IMR-90 (cell line): ENCODE measurements at regions not wholly inside any gene's neighbourhood (a gene's known extent, or its start where the extent isn't known, plus 50 kb on each side); places are given as distances from the start of the nearest gene placed in this dataset.

Source experiments
- ATAC-seq: fragments of 200-7000 bp; cut with Tn5 transposase; 2 replicates; pipeline ENCODE4 v1.9.1; 2020; ENCODE audit warnings: low read depth, mild to moderate bottlenecking, moderate library complexity
- BruUV-seq: library from RNA; stranded (reverse); fragments of 400-500 nt; replicated peaks from 2 replicates; lab custom pipeline; 2021; lab: Mats Ljungman, UMichigan
- CTCF ChIA-PET: fragments of 300-600 bp; formaldehyde crosslinking; extraction: SDS; loops from one replicate; lab custom pipeline; 2021; ENCODE audit warnings: antibody characterized with exemption; lab: Yijun Ruan, JAX
- POLR2A ChIA-PET: fragments of 300-600 bp; sonication (Branson Sonifier 250); formaldehyde crosslinking; loops from one replicate; lab custom pipeline; 2022; ENCODE audit warnings: antibody characterized with exemption; ENCODE audit not compliant: unreplicated experiment; lab: Charles Lee
- DNase-seq: peaks from one replicate; pipeline ENCODE4 v3.0.0; 2013
- H2AFZ ChIP-seq: replicated peaks from 2 replicates; pipeline ENCODE3; 2013; ENCODE audit warnings: low read length, mild to moderate bottlenecking; ENCODE audit not compliant: poor library complexity
- H2AK5ac ChIP-seq: 2 replicates; pipeline ENCODE4 v1.6.1; 2013; ENCODE audit warnings: low read depth, low read length, inconsistent platforms
- H2AK9ac ChIP-seq: replicated peaks from 2 replicates; pipeline ENCODE3; 2013; ENCODE audit warnings: mild to moderate bottlenecking, low read depth, low read length, moderate library complexity; ENCODE audit not compliant: poor library complexity
- H2BK120ac ChIP-seq: 2 replicates; pipeline ENCODE4 v1.6.1; 2013; ENCODE audit warnings: low read depth, low read length, inconsistent platforms
- H2BK15ac ChIP-seq: 3 replicates; pipeline ENCODE4 v1.6.1; 2013; ENCODE audit warnings: low read depth, low read length, inconsistent platforms
- H2BK20ac ChIP-seq: 2 replicates; pipeline ENCODE4 v1.6.1; 2013; ENCODE audit warnings: low read depth, mild to moderate bottlenecking, inconsistent platforms, low read length, moderate library complexity
- H2BK5ac ChIP-seq: 2 replicates; pipeline ENCODE4 v1.6.1; 2013; ENCODE audit warnings: mild to moderate bottlenecking, low read depth, low read length, inconsistent platforms; ENCODE audit not compliant: poor library complexity, severe bottlenecking
- H3K14ac ChIP-seq: replicated peaks from 2 replicates; pipeline ENCODE4 v1.6.1; 2013; ENCODE audit warnings: low read depth, low read length, inconsistent platforms
- H3K18ac ChIP-seq: 2 replicates; pipeline ENCODE4 v1.6.1; 2013; ENCODE audit warnings: low read depth, low read length, control low read depth
- H3K23ac ChIP-seq: 2 replicates; pipeline ENCODE4 v1.6.1; 2013; ENCODE audit warnings: low read depth, low read length, inconsistent platforms
- H3K27ac ChIP-seq: 2 replicates; pipeline ENCODE4 v1.5.1; 2013; ENCODE audit warnings: mild to moderate bottlenecking, control low read depth, low read length; ENCODE audit not compliant: insufficient read depth
- H3K27me3 ChIP-seq: 2 replicates; pipeline ENCODE4 v1.6.1; 2013; ENCODE audit warnings: low read length; ENCODE audit not compliant: control insufficient read depth, insufficient read depth
- H3K36me3 ChIP-seq: 2 replicates; pipeline ENCODE4 v1.6.1; 2013; ENCODE audit warnings: low read length, mixed read lengths; ENCODE audit not compliant: control insufficient read depth, insufficient read depth
- H3K4ac ChIP-seq: 2 replicates; pipeline ENCODE4 v1.6.1; 2013; ENCODE audit warnings: low read depth, low read length, inconsistent platforms
- H3K4me1 ChIP-seq: 2 replicates; pipeline ENCODE4 v1.6.1; 2013; ENCODE audit warnings: low read length, mixed read lengths; ENCODE audit not compliant: control insufficient read depth, insufficient read depth
- H3K4me2 ChIP-seq: 2 replicates; pipeline ENCODE4 v1.6.1; 2013; ENCODE audit warnings: low read depth, mild to moderate bottlenecking, control low read depth, low read length, moderate library complexity
- H3K4me3 ChIP-seq: 2 replicates; pipeline ENCODE4 v1.5.1; 2013; ENCODE audit warnings: low read depth, mild to moderate bottlenecking, control low read depth, low read length, moderate library complexity; ENCODE audit not compliant: insufficient read depth
- H3K56ac ChIP-seq: 2 replicates; pipeline ENCODE4 v1.6.1; 2013; ENCODE audit warnings: low read length, inconsistent platforms; ENCODE audit not compliant: insufficient read depth; ENCODE audit errors: extremely low read depth
- H3K79me1 ChIP-seq, 2 experiments: 2 replicates each; pipeline ENCODE4 v1.6.1; 2013; ENCODE audit warnings: low read length in 2 of 2, inconsistent platforms in 1 of 2, low read depth in 1 of 2
- H3K9ac ChIP-seq: 2 replicates; pipeline ENCODE4 v1.6.1; 2013; ENCODE audit warnings: low read depth, low read length, control low read depth
- H3K9me1 ChIP-seq: 2 replicates; pipeline ENCODE4 v1.6.1; 2013; ENCODE audit warnings: low read length, inconsistent platforms; ENCODE audit not compliant: insufficient read depth
- H3K9me3 ChIP-seq: 2 replicates; pipeline ENCODE4 v1.6.1; 2013; ENCODE audit warnings: low read length; ENCODE audit not compliant: control insufficient read depth, insufficient read depth
- H4K20me1 ChIP-seq: 2 replicates; pipeline ENCODE4 v1.6.1; 2013; ENCODE audit warnings: low read length, inconsistent platforms; ENCODE audit not compliant: insufficient read depth
- H4K5ac ChIP-seq: 2 replicates; pipeline ENCODE4 v1.6.1; 2013; ENCODE audit warnings: mild to moderate bottlenecking, low read depth, low read length, control low read depth
- H4K8ac ChIP-seq, 2 experiments: 2 replicates each; pipeline ENCODE4 v1.6.1; 2013; ENCODE audit warnings: low read depth in 2 of 2, low read length in 2 of 2, control low read depth in 1 of 2, inconsistent platforms in 1 of 2
- H4K91ac ChIP-seq: 2 replicates; pipeline ENCODE4 v1.6.1; 2013; ENCODE audit warnings: low read depth, low read length, inconsistent platforms; ENCODE audit not compliant: insufficient read depth
- CEBPB ChIP-seq: IDR thresholded peaks from 2 replicates; pipeline ENCODE4 v1.6.1; 2012; ENCODE audit warnings: low read depth, low read length, improper control_type of control experiment
- FOS ChIP-seq: fragments of 150-350 bp; IDR thresholded peaks from 2 replicates; pipeline ENCODE4 v1.6.1; 2016; ENCODE audit warnings: low read depth, low read length
- MAZ ChIP-seq: IDR thresholded peaks from 2 replicates; pipeline ENCODE4 v1.6.1; 2012; ENCODE audit warnings: low read depth, mild to moderate bottlenecking, low read length, improper control_type of control experiment, moderate library complexity, borderline replicate concordance
- MXI1 ChIP-seq: IDR thresholded peaks from 2 replicates; pipeline ENCODE4 v1.6.1; 2012; ENCODE audit warnings: low read depth, mild to moderate bottlenecking, low read length, moderate library complexity, borderline replicate concordance
- NFE2L2 ChIP-seq: fragments of 150-350 bp; IDR thresholded peaks from 2 replicates; pipeline ENCODE4 v1.6.1; 2016; ENCODE audit warnings: low read depth, mild to moderate bottlenecking, low read length
- POLR2A ChIP-seq: IDR thresholded peaks from 2 replicates; pipeline ENCODE4 v1.6.1; 2012; ENCODE audit warnings: mild to moderate bottlenecking, low read depth, low read length
- RCOR1 ChIP-seq: IDR thresholded peaks from 2 replicates; pipeline ENCODE4 v1.6.1; 2012; ENCODE audit warnings: mild to moderate bottlenecking, low read length, improper control_type of control experiment; ENCODE audit not compliant: insufficient replicate concordance
- RFX5 ChIP-seq: IDR thresholded peaks from 2 replicates; pipeline ENCODE4 v1.8.0; 2012; ENCODE audit warnings: low read depth, mild to moderate bottlenecking, low read length, moderate library complexity
- SMC3 ChIP-seq: fragments of 150-350 bp; IDR thresholded peaks from 2 replicates; pipeline ENCODE4 v1.6.1; 2016; ENCODE audit warnings: low read depth, mild to moderate bottlenecking, antibody characterized with exemption, low read length, moderate library complexity
- WGBS, 2 experiments: methylation state at CpG; one replicate each; pipeline versions ENCODE4 v1.1.5 to v1.1.7; 2013; ENCODE audit warnings: missing lambda C conversion rate in 2 of 2; ENCODE audit not compliant: insufficient read length in 1 of 2; ENCODE audit errors: extremely low coverage in 2 of 2; 5-methylcytosine and 5-hydroxymethylcytosine counted together
- dilution Hi-C: fragments of 300-500 bp; cut with HindIII; formaldehyde crosslinking; loops from one replicate; pipeline ENCODE4 v1.14.3; 2018; ENCODE audit warnings: low sequenced_read_pairs; ENCODE audit not compliant: unreplicated experiment
- in situ Hi-C: fragments of 300-500 bp; cut with MboI; formaldehyde crosslinking; loops from 3 replicates; pipeline ENCODE4 v1.14.3; 2019; ENCODE audit warnings: low sequenced_read_pairs, inconsistent platforms, mixed read lengths
- intact Hi-C: fragments of 100-400 bp; cut with micrococcal nuclease; formaldehyde crosslinking; loops from 2 replicates; pipeline ENCODE4 v1.10.0; 2022
- TF ChIP-seq, protein P1 (sequence below): conservative IDR thresholded peaks from 2 replicates; pipeline ENCODE4 v1.5.1; 2012; ENCODE audit warnings: mild to moderate bottlenecking, low read depth, low read length, improper control_type of control experiment

DNA sequence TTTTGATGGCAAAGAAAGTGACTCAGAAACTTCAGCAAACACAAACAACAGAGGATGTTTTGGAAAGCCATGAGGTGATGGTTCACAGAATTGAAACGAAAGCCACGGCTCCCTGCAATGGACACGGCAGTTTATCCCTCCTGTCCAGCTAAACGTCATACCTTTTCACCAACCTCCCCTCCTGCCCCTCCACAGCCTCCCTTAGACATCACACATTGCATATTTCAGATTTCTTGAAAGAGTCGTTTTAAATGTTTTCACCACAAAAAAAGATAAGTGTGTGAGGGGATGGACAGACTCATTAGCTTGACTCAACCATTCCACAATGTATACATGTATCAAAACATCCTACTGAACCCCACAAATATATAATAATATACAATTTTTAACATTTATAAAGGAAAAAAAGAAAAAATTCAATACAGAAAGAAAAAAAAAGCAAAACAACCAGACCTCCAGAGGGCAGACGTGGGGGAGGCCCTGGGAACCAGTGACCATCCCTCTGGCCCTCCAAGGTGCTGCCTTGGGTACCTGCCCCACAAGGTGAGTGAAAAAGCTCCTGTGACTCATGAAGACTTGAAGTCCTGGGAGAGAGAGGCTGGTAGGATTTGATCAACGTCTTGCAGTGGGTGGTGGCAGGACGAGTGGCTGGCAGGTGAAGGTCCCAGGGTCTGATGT is 117.2 kb upstream of the THBS2 start:
- H2BK20ac ChIP-seq = no peak overlapping the region
- POLR2A ChIA-PET = interaction anchor here (0.6 kb wide), 1 partner anchor 442 kb away, joined by 5 read pairs; no protein-coding TSS in a partner anchor
- H3K4ac ChIP-seq = no peak overlapping the region
- H4K20me1 ChIP-seq = no peaks in the 10 kb centered on the region
- DNase-seq = no peak
- H3K9ac ChIP-seq = no peak overlapping the region
- no peaks in the 10 kb centered on the region for H3K36me3 ChIP-seq
- in situ Hi-C loops = no loop called here
- no CpG with 5 or more reads among the region's 8 CpGs for WGBS, 2 experiments
- H3K18ac ChIP-seq = no peak overlapping the region
- no peak overlapping the region for H3K56ac ChIP-seq
- dilution Hi-C loops = no loop called here
- no peak overlapping the region for H3K27ac ChIP-seq
- no peak overlapping the region for H4K5ac ChIP-seq
- peak; percentile 37; the same call in 1 of the 2 replicates for ATAC-seq
- peaks cover 4% of the 10 kb centered on the region for H3K9me1 ChIP-seq
- H3K23ac ChIP-seq = no peak overlapping the region
- no peak overlapping the region for H4K8ac ChIP-seq
- H2BK120ac ChIP-seq = no peak overlapping the region
- peaks cover 3% of the 10 kb centered on the region; the same call in 1 of the 2 replicates for H3K4me1 ChIP-seq
- H2AK9ac ChIP-seq = no peak overlapping the region
- H3K4me2 ChIP-seq = no peak overlapping the region
- peaks cover 10% of the 10 kb centered on the region for H3K9me3 ChIP-seq
- no peak overlapping the region for H2AK5ac ChIP-seq
- TF ChIP-seq CEBPB (no peak), NFE2L2 (no peak), MXI1 (no peak), SMC3 (no peak), MAZ (no peak), RCOR1 (no peak), FOS (no peak), RFX5 (no peak), POLR2A (no peak)
- TF ChIP-seq, protein P1, sequence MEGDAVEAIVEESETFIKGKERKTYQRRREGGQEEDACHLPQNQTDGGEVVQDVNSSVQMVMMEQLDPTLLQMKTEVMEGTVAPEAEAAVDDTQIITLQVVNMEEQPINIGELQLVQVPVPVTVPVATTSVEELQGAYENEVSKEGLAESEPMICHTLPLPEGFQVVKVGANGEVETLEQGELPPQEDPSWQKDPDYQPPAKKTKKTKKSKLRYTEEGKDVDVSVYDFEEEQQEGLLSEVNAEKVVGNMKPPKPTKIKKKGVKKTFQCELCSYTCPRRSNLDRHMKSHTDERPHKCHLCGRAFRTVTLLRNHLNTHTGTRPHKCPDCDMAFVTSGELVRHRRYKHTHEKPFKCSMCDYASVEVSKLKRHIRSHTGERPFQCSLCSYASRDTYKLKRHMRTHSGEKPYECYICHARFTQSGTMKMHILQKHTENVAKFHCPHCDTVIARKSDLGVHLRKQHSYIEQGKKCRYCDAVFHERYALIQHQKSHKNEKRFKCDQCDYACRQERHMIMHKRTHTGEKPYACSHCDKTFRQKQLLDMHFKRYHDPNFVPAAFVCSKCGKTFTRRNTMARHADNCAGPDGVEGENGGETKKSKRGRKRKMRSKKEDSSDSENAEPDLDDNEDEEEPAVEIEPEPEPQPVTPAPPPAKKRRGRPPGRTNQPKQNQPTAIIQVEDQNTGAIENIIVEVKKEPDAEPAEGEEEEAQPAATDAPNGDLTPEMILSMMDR = no peak
- no peaks in the 10 kb centered on the region for H3K27me3 ChIP-seq
- no peak overlapping the region for H3K14ac ChIP-seq
- H2BK15ac ChIP-seq = no peak overlapping the region
- intact Hi-C loops = loop anchor here (5.0 kb wide), 1 partner anchor 119 kb away; the partner anchor contains the start of gene THBS2
- no peak overlapping the region for H4K91ac ChIP-seq
- H2BK5ac ChIP-seq = no peak overlapping the region
- CTCF ChIA-PET = interaction anchor here (0.7 kb wide), 1 partner anchor 467 kb away, joined by 3 read pairs; no protein-coding TSS in a partner anchor
- no TSS peak for BruUV-seq
- no peaks in the 10 kb centered on the region for H3K79me1 ChIP-seq
- H3K4me3 ChIP-seq = no peak overlapping the region
- H2AFZ ChIP-seq = no peak overlapping the region
